Colonic mucosa (tissue), 4 donors: ENCODE measurements at regions not wholly inside any gene's neighbourhood (a gene's known extent, or its start where the extent isn't known, plus 50 kb on each side); places are given as distances from the start of the nearest gene placed in this dataset.

Experiments
- DNase-seq: peaks from one replicate; pipeline ENCODE4 v3.0.0-alpha.2; 2020
- H3K27ac ChIP-seq: fragments of 200-600 bp; one replicate; pipeline ENCODE4 v1.8.0; 2021
- H3K27me3 ChIP-seq: fragments of 200-600 bp; one replicate; pipeline ENCODE4 v1.8.0; 2021
- H3K36me3 ChIP-seq: fragments of 200-600 bp; one replicate; pipeline ENCODE4 v1.8.0; 2021
- H3K4me1 ChIP-seq: fragments of 200-600 bp; one replicate; pipeline ENCODE4 v1.8.0; 2021; ENCODE audit warnings: mild to moderate bottlenecking
- H3K4me3 ChIP-seq: fragments of 200-600 bp; one replicate; pipeline ENCODE4 v1.8.0; 2021
- H3K9ac ChIP-seq, 2 donors: one replicate each; pipeline ENCODE4 v1.7.0; 2013; ENCODE audit warnings: control low read depth in 2 of 2, low read depth in 2 of 2, low read length in 2 of 2
- H3K9me3 ChIP-seq: fragments of 200-600 bp; one replicate; pipeline ENCODE4 v1.8.0; 2021
- intact Hi-C: fragments of 100-400 bp; cut with DNase I; formaldehyde crosslinking; loops from one replicate; pipeline ENCODE4 v1.14.1; 2022
- TF ChIP-seq, protein P1 (sequence below): fragments of 200-600 bp; IDR thresholded peaks from one replicate; pipeline ENCODE4 v1.8.0; 2022; ENCODE audit warnings: antibody characterized with exemption, mild to moderate bottlenecking
- donor health status: healthy.
- donor health status: DM: no; HTN: no; CAD: no.
- donor health status: DM: no; HTN: no; CAD: no.

GRCh38 chr7:34544621-34545020 lies 113.4 kb upstream of the NPSR1 start:
- Histone ChIP-seq H3K9ac (no peak overlapping the region), H3K4me3 (no peak overlapping the region), H3K9me3 (no peaks in the 10 kb centered on the region), H3K36me3 (no peaks in the 10 kb centered on the region), H3K4me1 (no peaks in the 10 kb centered on the region), H3K27ac (no peak overlapping the region), H3K27me3 (no peaks in the 10 kb centered on the region)
- intact Hi-C loops: no loop called here
- no peak for DNase-seq
- TF ChIP-seq, protein P1, sequence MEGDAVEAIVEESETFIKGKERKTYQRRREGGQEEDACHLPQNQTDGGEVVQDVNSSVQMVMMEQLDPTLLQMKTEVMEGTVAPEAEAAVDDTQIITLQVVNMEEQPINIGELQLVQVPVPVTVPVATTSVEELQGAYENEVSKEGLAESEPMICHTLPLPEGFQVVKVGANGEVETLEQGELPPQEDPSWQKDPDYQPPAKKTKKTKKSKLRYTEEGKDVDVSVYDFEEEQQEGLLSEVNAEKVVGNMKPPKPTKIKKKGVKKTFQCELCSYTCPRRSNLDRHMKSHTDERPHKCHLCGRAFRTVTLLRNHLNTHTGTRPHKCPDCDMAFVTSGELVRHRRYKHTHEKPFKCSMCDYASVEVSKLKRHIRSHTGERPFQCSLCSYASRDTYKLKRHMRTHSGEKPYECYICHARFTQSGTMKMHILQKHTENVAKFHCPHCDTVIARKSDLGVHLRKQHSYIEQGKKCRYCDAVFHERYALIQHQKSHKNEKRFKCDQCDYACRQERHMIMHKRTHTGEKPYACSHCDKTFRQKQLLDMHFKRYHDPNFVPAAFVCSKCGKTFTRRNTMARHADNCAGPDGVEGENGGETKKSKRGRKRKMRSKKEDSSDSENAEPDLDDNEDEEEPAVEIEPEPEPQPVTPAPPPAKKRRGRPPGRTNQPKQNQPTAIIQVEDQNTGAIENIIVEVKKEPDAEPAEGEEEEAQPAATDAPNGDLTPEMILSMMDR: no peak

- intact Hi-C loops: no loop called here
- TF ChIP-seq, protein P1: no peak
- Histone ChIP-seq H3K4me3 (no peak overlapping the region), H3K9me3 (no peaks in the 10 kb centered on the region), H3K9ac (no peak overlapping the region), H3K4me1 (no peaks in the 10 kb centered on the region), H3K36me3 (no peaks in the 10 kb centered on the region), H3K27me3 (no peaks in the 10 kb centered on the region), H3K27ac (no peak overlapping the region)
- DNase-seq: no peak
Observed at GRCh38 chr7:34550996-34551395, 107.0 kb upstream of the NPSR1 start.

DNA sequence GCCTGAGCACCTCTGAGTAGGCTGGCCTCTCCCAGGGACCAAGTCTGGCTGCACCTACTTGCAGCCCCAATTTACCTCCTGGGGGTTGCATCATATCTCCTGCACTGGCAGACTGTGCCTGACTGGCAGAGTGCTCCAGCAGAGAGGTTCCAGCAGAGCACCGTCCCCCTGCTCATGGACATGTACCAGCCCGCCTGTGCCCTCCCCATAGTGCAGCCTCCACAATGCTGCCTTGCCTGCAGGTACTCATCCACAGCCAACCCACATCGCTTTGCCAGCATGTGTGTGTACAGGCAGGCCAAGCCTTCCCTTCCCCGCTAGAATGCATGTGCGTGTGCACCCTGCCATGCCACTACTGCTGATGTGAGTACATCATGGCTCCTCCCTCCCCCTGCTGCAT lies 105.5 kb upstream of the NPSR1 start:
- DNase-seq: no peak
- TF ChIP-seq, protein P1: no peak
- H3K9ac ChIP-seq: no peak overlapping the region
- H3K36me3 ChIP-seq: no peaks in the 10 kb centered on the region
- no peak overlapping the region for H3K27ac ChIP-seq
- H3K27me3 ChIP-seq: no peaks in the 10 kb centered on the region
- intact Hi-C loops: no loop called here
- H3K4me1 ChIP-seq: no peaks in the 10 kb centered on the region
- H3K9me3 ChIP-seq: no peaks in the 10 kb centered on the region
- H3K4me3 ChIP-seq: no peak overlapping the region

DNA sequence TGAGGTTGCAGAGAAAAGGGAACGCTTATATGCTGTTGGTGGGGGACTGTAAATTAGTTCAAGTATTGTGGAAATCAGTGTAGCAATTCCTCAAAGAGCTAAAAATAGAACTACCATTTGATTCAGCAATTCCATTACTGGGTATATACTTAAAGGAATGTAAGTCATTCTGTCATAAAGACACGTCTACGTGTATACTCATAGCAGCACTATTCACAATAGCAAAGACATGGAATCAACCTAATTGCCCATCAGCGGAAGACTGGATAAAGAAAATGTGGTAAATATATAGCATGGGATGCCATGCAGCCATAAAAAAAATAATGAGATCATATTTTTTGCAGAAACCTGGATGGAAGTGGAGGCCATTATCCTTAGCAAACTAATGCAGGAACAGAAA lies 100.0 kb upstream of the NPSR1 start:
- TF ChIP-seq, protein P1: no peak
- Histone ChIP-seq H3K4me3 (no peak overlapping the region), H3K36me3 (no peaks in the 10 kb centered on the region), H3K27ac (no peak overlapping the region), H3K9me3 (no peaks in the 10 kb centered on the region), H3K9ac (no peak overlapping the region), H3K27me3 (no peaks in the 10 kb centered on the region), H3K4me1 (no peaks in the 10 kb centered on the region)
- intact Hi-C loops: no loop called here
- DNase-seq: no peak

DNA sequence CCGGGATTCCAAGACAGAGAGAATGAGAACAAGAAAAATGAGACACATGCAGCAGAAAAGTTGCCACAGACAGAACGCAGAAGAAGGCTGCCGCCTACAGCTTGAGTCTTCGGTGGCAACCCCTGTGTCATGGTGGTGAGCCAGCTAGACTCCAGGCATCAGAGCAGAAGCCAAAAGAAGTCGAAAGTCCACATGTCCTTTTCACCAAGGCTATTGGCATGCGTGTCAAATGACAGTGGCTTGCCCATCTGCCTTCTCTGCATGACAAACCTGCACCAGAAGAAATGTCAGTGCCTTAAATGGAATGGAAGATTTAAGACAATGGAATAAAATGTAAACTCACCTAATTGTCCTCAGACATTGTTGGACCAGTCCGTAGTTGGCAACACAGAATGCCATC lies 93.9 kb upstream of the NPSR1 start:
- TF ChIP-seq, protein P1: no peak
- H3K4me3 ChIP-seq: no peak overlapping the region
- no peak overlapping the region for H3K9ac ChIP-seq
- intact Hi-C loops: no loop called here
- H3K36me3 ChIP-seq: no peaks in the 10 kb centered on the region
- no peaks in the 10 kb centered on the region for H3K27me3 ChIP-seq
- DNase-seq: no peak
- no peaks in the 10 kb centered on the region for H3K9me3 ChIP-seq
- H3K27ac ChIP-seq: no peak overlapping the region
- H3K4me1 ChIP-seq: no peaks in the 10 kb centered on the region

DNA sequence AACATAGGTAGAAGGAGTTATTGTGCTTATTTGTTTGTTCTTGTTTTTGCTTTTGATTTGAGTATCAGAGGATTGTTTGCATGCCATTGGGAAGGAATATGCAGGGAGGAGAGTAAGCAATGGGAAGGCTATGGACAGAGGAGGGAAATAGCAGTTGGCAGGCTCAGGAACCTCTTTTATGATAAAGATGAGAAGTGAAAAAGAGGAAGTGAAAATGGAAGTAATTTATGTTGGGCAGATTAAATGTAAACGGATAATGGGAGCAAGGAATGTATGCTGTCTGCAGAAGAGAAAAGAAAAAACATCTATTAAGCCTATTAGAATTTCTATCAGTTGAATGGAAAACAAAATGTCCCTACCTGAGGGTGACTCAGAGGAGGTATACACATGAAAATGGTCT lies 90.1 kb upstream of the NPSR1 start:
- Histone ChIP-seq H3K27ac (no peak overlapping the region), H3K36me3 (no peaks in the 10 kb centered on the region), H3K27me3 (no peaks in the 10 kb centered on the region), H3K4me1 (no peaks in the 10 kb centered on the region), H3K4me3 (no peak overlapping the region), H3K9me3 (no peaks in the 10 kb centered on the region), H3K9ac (no peak overlapping the region)
- DNase-seq: no peak
- TF ChIP-seq, protein P1: no peak
- intact Hi-C loops: no loop called here
